HuH-7 (cell line): ENCODE measurements at regions not wholly inside any gene's neighbourhood (a gene's known extent, or its start where the extent isn't known, plus 50 kb on each side); places are given as distances from the start of the nearest gene placed in this dataset.

ENCODE experiments used
- DNase-seq: peaks from one replicate; pipeline ENCODE4 v3.0.0; 2011; ENCODE audit warnings: low spot score

GRCh38 chr3:105923140-105923539, 54.3 kb upstream of the CBLB start:
- DNase-seq: no peak

GRCh38 chr3:105927741-105928140, 58.9 kb upstream of the CBLB start:
- no peak for DNase-seq

- DNase-seq: no peak
These were observed 61.9 kb upstream of the CBLB start for GRCh38 chr3:105930733-105931132.

- DNase-seq: no peak
These were observed 62.7 kb upstream of the CBLB start for GRCh38 chr3:105931500-105931899.

GRCh38 chr3:105933871-105934270, 65.1 kb upstream of the CBLB start:
- no peak for DNase-seq

- DNase-seq: no peak
These were observed 69.3 kb upstream of the CBLB start for GRCh38 chr3:105938101-105938500.

GRCh38 chr3:105938806-105939205, 70.0 kb upstream of the CBLB start:
- no peak for DNase-seq

GRCh38 chr3:105944276-105944675, 75.5 kb upstream of the CBLB start:
- DNase-seq: no peak

- DNase-seq: no peak
These were observed 75.9 kb upstream of the CBLB start for GRCh38 chr3:105944721-105945120.

- no peak for DNase-seq
These were observed 79.3 kb upstream of the CBLB start for GRCh38 chr3:105948101-105948500.

- DNase-seq: no peak
These were observed 82.2 kb upstream of the CBLB start for GRCh38 chr3:105950881-105951600.

- DNase-seq: no peak
These were observed 85.0 kb upstream of the CBLB start for GRCh38 chr3:105953831-105954230.

- no peak for DNase-seq
These were observed 87.5 kb upstream of the CBLB start for GRCh38 chr3:105956306-105956705.

GRCh38 chr3:105957722-105958121, 88.9 kb upstream of the CBLB start:
- DNase-seq: no peak

- no peak for DNase-seq
These were observed 89.6 kb upstream of the CBLB start for GRCh38 chr3:105958237-105959000.

- no peak for DNase-seq
These were observed 91.0 kb upstream of the CBLB start for GRCh38 chr3:105959851-105960250.

GRCh38 chr3:105960381-105960780, 91.6 kb upstream of the CBLB start:
- DNase-seq: no peak

- no peak for DNase-seq
These were observed 94.3 kb upstream of the CBLB start for GRCh38 chr3:105963161-105963560.

GRCh38 chr3:105965384-105965783, 96.6 kb upstream of the CBLB start:
- DNase-seq: no peak

GRCh38 chr3:105967117-105967516, 98.3 kb upstream of the CBLB start:
- DNase-seq: no peak

- no peak for DNase-seq
These were observed 101.5 kb upstream of the CBLB start for GRCh38 chr3:105970283-105970682.

GRCh38 chr3:105972069-105972468, 103.3 kb upstream of the CBLB start:
- DNase-seq: no peak

- DNase-seq: no peak
These were observed 105.6 kb upstream of the CBLB start for GRCh38 chr3:105974381-105974780.

GRCh38 chr3:105976196-105976595, 107.4 kb upstream of the CBLB start:
- DNase-seq: no peak
